A549 (cell line): ENCODE measurements at regions not wholly inside any gene's neighbourhood (a gene's known extent, or its start where the extent isn't known, plus 50 kb on each side); places are given as distances from the start of the nearest gene placed in this dataset.

Source experiments
- CBX8 ChIP-seq: fragments of 200-600 bp; sonication (generic); IDR thresholded peaks from 2 replicates; pipeline ENCODE4 v1.6.1; 2016
- CTCF ChIP-seq: fragments of >200 bp; sonication (Bioruptor Twin); formaldehyde crosslinking; IDR thresholded peaks from 3 replicates; pipeline ENCODE4 v1.5.1; 2016
- HDAC2 ChIP-seq: fragments of 200-600 bp; sonication (generic); IDR thresholded peaks from 2 replicates; pipeline ENCODE4 v1.6.1; 2016
- POLR2A ChIP-seq: IDR thresholded peaks from 2 replicates; pipeline ENCODE4 v1.6.1; 2012; ENCODE audit warnings: mild to moderate bottlenecking, low read length

GRCh38 chr9:111250875-111251842 is 78.9 kb downstream of the OR2K2 start:
- no peak for TF ChIP-seq CTCF
- no peak for TF ChIP-seq POLR2A
- no peak for TF ChIP-seq CBX8
- TF ChIP-seq HDAC2: no peak
